ENCODE measurements at regions not wholly inside any gene's neighbourhood (a gene's known extent, or its start where the extent isn't known, plus 50 kb on each side); places are given as distances from the start of the nearest gene placed in this dataset.
"Not testable (repeated sequence)": the region's sequence is repeated elsewhere in the genome, so short reads cannot be mapped to it uniquely, and the experiment has no call there.

DNA sequence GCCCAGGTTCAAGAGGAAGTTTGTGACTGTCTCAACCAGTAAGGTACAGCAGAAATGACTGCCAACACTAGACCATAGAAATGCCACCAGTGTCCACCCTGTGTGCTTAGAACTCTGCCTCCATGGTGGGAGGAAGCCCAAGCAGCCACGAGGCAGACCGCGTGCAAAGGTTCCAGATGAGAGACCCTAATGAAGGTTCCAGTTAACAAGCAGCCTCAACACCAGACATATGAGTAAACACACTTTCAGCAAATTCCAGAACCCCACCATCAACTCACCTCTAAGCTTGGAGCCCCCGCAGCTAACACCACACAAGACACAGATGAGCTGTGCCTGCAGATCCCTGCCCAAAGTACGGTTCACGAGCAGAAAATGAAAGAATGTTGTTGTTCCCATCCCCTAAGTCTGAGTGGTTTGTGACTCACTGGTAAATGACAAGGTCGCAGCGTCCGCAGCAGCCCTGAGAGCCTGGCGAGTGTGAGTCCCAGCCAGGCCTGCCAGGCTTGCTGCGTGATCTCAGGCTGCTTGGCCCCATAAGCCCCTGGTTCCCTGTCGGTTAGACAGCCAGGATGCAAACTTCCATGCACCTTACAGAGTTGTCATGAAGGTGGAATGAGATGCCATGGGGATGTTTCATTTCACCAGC is 193.7 kb downstream of the C16orf95 start:
- DNase-seq, result no peak

GRCh38 chr16:87124405-87124804 is 192.8 kb downstream of the C16orf95 start:
- DNase-seq, result not testable (repeated sequence)

GRCh38 chr16:87125206-87126155 is 191.7 kb downstream of the C16orf95 start:
- DNase-seq, result no peak

GRCh38 chr16:87126403-87127025 is 190.7 kb downstream of the C16orf95 start:
- no peak for DNase-seq

GRCh38 chr16:87127061-87127765 is 190.0 kb downstream of the C16orf95 start:
- DNase-seq, result no peak

GRCh38 chr16:87127766-87128147 is 189.4 kb downstream of the C16orf95 start:
- DNase-seq, result no peak

GRCh38 chr16:87129771-87130170 is 187.4 kb downstream of the C16orf95 start:
- no peak for DNase-seq

GRCh38 chr16:87131061-87131995 is 185.9 kb downstream of the C16orf95 start:
- DNase-seq, result no peak

- no peak for DNase-seq
These were observed 185.2 kb downstream of the C16orf95 start for GRCh38 chr16:87131996-87132345.

GRCh38 chr16:87132361-87133014 is 184.7 kb downstream of the C16orf95 start:
- DNase-seq, result no peak

DNA sequence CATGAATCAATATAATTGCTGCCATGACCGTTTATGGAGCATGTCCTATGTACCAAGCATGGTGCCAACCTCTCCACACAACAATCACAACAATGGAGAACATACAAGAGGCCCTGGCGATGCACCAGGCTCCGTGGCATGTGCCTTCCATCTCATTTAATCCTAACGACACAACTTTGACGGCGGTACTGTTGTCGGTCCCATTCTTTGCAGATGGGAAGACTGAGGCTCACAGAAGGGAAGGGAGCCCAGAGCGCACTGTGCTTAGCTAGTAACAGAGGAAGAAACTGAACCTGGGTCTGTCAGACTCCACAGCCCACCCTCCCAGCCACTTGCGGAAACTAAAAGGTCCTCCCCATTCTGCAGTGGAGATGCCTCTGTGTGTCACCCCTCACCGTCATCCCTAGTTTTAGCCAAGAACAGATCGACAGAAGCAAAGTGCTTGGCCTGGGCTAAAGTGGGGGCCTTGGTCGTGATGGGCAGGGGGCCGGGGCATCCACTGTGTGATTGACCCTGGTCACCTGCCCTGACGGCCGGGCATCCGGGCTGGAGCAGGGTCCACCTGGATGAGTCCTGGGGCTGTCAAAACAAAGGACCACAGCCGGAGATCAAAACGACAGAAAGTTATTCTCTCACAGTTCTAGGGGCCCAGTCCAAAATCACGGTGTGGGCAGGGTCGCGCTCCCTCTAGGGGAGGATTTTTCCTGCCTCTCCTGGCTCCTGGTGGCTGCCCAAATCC is 183.9 kb downstream of the C16orf95 start:
- no peak for DNase-seq

DNA sequence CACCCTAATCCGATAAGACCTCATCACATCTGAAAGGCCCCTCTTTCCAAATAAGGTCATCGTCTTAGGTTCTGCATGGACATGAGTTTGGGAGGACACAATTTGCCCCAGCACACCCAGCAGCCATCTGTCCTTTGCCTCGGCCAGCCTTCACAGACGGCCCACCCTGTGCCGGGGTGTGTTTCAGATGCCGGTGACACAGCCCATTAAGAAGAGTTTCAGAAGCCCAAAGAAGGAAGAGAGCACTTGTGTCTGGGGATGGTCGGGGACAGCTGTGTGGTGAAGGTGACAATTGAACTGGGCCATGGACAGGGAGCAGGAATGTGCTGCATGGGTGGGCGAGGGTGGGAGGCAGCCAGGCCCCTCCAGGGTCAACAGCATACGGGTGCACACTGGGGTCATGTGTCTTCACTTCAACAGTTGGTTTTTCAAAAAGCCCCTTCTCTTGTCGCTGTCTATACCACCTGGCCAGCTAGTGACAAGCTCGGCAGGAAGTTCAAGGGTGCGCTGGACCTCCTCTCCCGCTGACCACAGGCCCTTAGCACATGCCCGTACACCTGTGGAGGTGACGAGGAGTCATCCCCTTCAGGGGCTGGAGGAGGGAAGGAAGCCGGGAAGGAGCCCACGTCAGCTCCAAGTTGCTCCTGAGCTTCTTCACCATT is 183.1 kb downstream of the C16orf95 start:
- no peak for DNase-seq

DNA sequence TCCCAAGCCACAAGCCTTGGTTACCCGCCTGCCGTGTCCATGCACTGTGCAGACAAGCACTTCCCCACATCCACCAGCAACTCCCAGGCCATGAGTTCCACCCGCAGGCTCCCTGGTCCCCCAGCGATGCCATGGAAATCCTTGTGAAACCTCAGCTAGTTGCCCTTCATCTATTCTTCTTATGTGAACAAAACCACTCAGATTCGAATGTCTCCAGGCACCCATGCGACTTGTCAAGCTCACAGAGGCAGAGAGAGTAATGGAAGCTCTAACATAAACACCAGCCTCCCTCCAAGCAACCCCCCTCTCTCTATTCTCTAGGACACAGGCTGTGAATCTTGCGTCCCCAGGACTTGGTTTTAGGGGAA is 182.6 kb downstream of the C16orf95 start:
- no peak for DNase-seq

DNA sequence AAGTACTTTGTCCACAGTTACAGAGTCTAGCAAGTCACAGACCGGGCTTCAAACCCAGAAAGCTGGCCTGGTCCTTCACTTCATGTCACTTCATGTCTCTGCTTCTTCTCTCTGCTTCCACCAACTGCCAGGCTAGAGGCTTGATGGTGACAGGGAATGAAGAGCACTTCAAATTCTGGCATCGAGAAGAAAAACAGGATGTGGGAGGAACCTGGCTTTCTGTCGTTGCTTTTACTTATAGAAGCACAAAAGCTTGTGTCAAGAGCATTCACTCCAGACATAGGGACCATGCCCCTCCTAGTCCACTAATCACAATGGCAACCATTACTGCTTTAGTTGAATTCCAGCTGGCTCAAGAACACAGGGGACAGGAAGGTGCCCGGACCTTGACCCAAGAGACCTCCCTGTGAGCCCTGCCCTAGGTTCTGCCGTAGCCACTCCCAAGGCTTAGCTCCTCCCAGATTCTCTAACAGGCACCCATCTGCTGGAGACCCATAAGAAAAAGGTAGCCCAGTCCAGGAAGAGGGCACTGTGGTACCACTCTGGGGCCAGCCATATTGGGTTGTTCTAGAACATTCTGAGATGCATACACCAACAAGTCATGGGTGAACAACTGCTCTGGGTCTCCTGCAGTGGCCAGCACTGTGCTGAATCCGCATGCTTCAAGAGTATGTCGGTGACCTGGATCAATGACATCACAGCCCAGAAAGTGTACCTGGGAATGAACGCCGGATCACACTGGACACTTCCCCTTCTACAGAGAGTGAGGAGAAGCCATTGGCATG is 181.8 kb downstream of the C16orf95 start:
- no peak for DNase-seq

DNA sequence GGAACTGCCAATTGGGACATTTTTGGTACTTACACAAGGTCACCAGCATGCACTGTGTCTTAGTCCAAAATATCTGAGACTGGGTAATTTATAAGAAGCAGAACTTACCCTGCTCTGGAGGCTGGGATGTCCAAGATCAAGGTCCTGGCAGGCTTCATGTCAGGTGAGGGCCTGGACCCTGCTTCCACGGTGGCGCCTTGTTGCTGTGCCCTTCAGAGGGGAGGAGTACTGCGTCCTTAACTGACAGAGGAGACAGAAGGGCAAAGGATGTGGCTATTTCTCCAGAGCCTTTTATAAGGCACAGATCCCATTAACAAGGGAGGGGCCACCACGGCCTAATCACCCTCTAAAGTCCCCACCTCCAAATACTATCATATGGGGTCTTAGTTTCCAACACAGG is 178.9 kb downstream of the C16orf95 start:
- DNase-seq, result no peak

- no peak for DNase-seq
These were observed 178.4 kb downstream of the C16orf95 start for GRCh38 chr16:87138738-87139267.

DNA sequence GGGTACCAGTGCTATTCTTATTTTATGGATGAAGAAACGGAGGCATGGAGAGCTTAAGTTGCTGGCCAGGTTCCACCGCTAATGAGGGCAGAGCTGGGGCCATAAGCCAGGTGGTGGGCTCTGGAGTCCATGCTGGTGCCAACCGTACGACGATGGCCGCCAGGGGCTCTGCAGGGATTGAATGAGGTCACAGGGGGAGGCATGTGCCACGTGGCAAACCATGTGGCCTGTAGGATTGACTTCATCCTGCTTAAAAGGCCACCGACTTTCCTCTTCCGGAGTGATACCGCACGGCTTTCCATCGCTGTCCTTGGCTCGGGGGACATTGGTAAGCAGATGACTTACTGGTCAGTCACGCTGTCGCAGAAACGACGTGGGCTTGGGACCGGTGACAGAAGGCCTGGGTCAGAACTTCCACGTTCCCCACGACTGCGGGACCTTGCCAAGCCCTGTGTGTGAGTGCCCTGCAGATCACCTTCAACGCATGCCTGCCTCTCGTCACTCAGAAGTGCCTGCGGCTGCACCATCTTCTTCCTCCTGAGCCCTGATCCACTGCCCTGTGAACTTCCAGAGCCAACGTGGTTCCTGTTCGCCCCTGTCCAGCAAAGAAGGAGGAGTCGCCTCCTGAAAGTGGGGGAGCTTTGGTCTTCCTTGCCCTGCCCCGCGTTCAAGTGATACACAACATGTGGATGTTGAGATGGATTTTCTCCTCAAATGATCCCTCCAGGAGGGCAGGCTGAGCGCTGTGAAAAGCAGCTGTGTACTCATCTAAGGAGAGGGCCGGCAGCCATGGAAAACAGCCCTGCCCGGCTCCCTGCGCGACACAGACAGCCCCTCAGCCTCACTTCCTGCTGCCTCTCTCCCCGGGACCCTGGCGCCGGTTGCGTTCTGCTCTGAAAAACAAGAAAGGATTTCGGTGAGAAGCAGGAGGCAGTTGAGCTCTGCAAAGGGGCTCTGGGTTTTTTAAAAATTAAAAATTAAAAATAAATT is 176.7 kb downstream of the C16orf95 start:
- no peak for DNase-seq

GRCh38 chr16:87141402-87141801 is 175.8 kb downstream of the C16orf95 start:
- no peak for DNase-seq
